ENCODE measurements at regions not wholly inside any gene's neighbourhood (a gene's known extent, or its start where the extent isn't known, plus 50 kb on each side); places are given as distances from the start of the nearest gene placed in this dataset.

DNA sequence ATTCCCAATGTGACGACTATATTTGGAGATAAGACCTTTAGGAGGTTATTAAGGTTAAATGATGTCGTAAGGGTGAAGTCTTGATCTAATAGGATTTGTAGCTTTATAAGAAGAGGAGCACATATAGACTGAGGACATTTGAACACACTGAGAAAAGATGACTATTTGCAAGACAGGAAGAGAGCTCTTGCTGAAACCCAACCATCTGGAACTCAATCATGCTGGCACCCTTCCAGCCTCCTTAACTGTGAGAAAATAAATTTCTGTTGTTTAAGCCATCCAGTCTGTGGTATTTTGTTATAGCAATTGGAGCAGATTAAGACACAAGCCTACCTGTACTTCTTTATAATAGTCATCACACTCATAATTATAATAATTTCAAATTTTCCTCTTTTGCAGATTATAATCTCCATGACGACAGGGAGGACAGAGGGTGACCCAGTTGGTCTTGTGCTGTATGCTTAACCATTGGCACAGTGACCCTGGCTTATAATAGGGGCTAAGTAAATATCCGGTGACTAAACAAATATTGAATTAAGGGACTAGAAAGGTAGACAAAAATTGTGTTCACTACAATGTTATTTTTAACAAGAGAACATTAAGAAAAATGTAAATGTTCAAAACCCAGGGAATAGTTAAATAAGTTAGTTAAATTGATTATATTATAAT lies 206.4 kb upstream of the HDDC2 start:
- TF ChIP-seq, protein P1, sequence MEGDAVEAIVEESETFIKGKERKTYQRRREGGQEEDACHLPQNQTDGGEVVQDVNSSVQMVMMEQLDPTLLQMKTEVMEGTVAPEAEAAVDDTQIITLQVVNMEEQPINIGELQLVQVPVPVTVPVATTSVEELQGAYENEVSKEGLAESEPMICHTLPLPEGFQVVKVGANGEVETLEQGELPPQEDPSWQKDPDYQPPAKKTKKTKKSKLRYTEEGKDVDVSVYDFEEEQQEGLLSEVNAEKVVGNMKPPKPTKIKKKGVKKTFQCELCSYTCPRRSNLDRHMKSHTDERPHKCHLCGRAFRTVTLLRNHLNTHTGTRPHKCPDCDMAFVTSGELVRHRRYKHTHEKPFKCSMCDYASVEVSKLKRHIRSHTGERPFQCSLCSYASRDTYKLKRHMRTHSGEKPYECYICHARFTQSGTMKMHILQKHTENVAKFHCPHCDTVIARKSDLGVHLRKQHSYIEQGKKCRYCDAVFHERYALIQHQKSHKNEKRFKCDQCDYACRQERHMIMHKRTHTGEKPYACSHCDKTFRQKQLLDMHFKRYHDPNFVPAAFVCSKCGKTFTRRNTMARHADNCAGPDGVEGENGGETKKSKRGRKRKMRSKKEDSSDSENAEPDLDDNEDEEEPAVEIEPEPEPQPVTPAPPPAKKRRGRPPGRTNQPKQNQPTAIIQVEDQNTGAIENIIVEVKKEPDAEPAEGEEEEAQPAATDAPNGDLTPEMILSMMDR (IDR thresholded peaks at IDR 0.05; ENCODE audit: extremely low read depth in 1 of 2, insufficient read depth in 1 of 2, low read depth in 1 of 2, low read length in 2 of 2) = no peak
- no peak for TF ChIP-seq POLR2A (IDR thresholded peaks at IDR 0.05; ENCODE audit: low read depth, low read length)

Measured in endothelial cell of umbilical vein (primary cell).